NT2/D1 (cell line): ENCODE measurements at regions not wholly inside any gene's neighbourhood (a gene's known extent, or its start where the extent isn't known, plus 50 kb on each side); places are given as distances from the start of the nearest gene placed in this dataset.

ENCODE experiments used
- YY1 ChIP-seq: IDR thresholded peaks from 2 replicates; pipeline ENCODE4 v1.6.1; 2011; ENCODE audit not compliant: insufficient read length, insufficient read depth
- ZNF274 ChIP-seq: IDR thresholded peaks from 2 replicates; pipeline ENCODE4 v1.6.1; 2011; ENCODE audit warnings: mild to moderate bottlenecking, low read depth, low read length

GRCh38 chr5:164998142-164998541 is 1492.7 kb downstream of the MAT2B start:
- TF ChIP-seq ZNF274 (no peak), YY1 (no peak)
